ENCODE measurements at regions not wholly inside any gene's neighbourhood (a gene's known extent, or its start where the extent isn't known, plus 50 kb on each side); places are given as distances from the start of the nearest gene placed in this dataset.

GRCh38 chr18:77572537-77572936, 322.9 kb downstream of the GALR1 start:
- TF ChIP-seq SMC3 (conservative IDR thresholded peaks at IDR 0.05; ENCODE audit: poor library complexity) (no peak), RAD21 (conservative IDR thresholded peaks at IDR 0.05) (no peak), EZH2 (IDR thresholded peaks at IDR 0.05; ENCODE audit: borderline replicate concordance, insufficient read depth, low read length, poor library complexity, severe bottlenecking) (no peak)
- TF ChIP-seq, protein P1, sequence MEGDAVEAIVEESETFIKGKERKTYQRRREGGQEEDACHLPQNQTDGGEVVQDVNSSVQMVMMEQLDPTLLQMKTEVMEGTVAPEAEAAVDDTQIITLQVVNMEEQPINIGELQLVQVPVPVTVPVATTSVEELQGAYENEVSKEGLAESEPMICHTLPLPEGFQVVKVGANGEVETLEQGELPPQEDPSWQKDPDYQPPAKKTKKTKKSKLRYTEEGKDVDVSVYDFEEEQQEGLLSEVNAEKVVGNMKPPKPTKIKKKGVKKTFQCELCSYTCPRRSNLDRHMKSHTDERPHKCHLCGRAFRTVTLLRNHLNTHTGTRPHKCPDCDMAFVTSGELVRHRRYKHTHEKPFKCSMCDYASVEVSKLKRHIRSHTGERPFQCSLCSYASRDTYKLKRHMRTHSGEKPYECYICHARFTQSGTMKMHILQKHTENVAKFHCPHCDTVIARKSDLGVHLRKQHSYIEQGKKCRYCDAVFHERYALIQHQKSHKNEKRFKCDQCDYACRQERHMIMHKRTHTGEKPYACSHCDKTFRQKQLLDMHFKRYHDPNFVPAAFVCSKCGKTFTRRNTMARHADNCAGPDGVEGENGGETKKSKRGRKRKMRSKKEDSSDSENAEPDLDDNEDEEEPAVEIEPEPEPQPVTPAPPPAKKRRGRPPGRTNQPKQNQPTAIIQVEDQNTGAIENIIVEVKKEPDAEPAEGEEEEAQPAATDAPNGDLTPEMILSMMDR (IDR thresholded peaks at IDR 0.05; ENCODE audit: poor library complexity, severe bottlenecking) = no peak
- TF ChIP-seq, protein P2, sequence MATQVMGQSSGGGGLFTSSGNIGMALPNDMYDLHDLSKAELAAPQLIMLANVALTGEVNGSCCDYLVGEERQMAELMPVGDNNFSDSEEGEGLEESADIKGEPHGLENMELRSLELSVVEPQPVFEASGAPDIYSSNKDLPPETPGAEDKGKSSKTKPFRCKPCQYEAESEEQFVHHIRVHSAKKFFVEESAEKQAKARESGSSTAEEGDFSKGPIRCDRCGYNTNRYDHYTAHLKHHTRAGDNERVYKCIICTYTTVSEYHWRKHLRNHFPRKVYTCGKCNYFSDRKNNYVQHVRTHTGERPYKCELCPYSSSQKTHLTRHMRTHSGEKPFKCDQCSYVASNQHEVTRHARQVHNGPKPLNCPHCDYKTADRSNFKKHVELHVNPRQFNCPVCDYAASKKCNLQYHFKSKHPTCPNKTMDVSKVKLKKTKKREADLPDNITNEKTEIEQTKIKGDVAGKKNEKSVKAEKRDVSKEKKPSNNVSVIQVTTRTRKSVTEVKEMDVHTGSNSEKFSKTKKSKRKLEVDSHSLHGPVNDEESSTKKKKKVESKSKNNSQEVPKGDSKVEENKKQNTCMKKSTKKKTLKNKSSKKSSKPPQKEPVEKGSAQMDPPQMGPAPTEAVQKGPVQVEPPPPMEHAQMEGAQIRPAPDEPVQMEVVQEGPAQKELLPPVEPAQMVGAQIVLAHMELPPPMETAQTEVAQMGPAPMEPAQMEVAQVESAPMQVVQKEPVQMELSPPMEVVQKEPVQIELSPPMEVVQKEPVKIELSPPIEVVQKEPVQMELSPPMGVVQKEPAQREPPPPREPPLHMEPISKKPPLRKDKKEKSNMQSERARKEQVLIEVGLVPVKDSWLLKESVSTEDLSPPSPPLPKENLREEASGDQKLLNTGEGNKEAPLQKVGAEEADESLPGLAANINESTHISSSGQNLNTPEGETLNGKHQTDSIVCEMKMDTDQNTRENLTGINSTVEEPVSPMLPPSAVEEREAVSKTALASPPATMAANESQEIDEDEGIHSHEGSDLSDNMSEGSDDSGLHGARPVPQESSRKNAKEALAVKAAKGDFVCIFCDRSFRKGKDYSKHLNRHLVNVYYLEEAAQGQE (IDR thresholded peaks at IDR 0.05; ENCODE audit: borderline replicate concordance) = no peak
